ENCODE measurements at regions not wholly inside any gene's neighbourhood (a gene's known extent, or its start where the extent isn't known, plus 50 kb on each side); places are given as distances from the start of the nearest gene placed in this dataset.

DNA sequence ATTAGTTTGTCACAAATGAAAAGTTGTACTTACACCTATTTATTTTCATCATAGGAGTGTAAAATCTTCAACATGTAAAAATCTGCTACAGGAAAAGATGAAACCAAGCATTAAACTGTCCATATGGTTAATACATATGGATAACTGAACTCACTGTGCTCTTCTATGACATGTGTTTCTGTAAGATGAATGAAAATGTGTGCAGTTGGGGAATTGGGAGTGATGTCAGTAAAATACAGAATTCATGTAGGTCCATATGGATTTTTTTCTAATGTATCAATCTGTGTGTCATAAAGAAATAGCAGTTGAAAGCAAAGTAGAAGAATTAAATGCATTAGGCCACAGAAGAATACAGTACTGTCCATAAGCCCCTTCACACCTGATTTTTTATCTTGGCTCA lies 178.4 kb upstream of the COL3A1 start:
- H3K36me3 ChIP-seq (ENCODE audit: control insufficient read depth in 2 of 2, insufficient read depth in 1 of 2, low read length in 2 of 2): no peaks in the 10 kb centered on the region
- no peak overlapping the region for H3K27ac ChIP-seq (ENCODE audit: extremely low read depth, low read depth, low read length)
- ChIA-PET CTCF (interaction anchor here (0.6 kb wide), 1 partner anchor 8 kb away, joined by 3 read pairs; no protein-coding TSS in a partner anchor), POLR2A (no interaction called here)
- TF ChIP-seq, protein P1, sequence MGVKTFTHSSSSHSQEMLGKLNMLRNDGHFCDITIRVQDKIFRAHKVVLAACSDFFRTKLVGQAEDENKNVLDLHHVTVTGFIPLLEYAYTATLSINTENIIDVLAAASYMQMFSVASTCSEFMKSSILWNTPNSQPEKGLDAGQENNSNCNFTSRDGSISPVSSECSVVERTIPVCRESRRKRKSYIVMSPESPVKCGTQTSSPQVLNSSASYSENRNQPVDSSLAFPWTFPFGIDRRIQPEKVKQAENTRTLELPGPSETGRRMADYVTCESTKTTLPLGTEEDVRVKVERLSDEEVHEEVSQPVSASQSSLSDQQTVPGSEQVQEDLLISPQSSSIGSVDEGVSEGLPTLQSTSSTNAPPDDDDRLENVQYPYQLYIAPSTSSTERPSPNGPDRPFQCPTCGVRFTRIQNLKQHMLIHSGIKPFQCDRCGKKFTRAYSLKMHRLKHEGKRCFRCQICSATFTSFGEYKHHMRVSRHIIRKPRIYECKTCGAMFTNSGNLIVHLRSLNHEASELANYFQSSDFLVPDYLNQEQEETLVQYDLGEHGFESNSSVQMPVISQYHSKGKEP (tag by site-specific recombination; IDR thresholded peaks at IDR 0.05): no peak
- TF ChIP-seq, protein P2, sequence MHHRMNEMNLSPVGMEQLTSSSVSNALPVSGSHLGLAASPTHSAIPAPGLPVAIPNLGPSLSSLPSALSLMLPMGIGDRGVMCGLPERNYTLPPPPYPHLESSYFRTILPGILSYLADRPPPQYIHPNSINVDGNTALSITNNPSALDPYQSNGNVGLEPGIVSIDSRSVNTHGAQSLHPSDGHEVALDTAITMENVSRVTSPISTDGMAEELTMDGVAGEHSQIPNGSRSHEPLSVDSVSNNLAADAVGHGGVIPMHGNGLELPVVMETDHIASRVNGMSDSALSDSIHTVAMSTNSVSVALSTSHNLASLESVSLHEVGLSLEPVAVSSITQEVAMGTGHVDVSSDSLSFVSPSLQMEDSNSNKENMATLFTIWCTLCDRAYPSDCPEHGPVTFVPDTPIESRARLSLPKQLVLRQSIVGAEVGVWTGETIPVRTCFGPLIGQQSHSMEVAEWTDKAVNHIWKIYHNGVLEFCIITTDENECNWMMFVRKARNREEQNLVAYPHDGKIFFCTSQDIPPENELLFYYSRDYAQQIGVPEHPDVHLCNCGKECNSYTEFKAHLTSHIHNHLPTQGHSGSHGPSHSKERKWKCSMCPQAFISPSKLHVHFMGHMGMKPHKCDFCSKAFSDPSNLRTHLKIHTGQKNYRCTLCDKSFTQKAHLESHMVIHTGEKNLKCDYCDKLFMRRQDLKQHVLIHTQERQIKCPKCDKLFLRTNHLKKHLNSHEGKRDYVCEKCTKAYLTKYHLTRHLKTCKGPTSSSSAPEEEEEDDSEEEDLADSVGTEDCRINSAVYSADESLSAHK (tag by site-specific recombination; IDR thresholded peaks at IDR 0.05): no peak
- no peak for TF ChIP-seq ZNF202 (tag by site-specific recombination; IDR thresholded peaks at IDR 0.05; ENCODE audit: borderline replicate concordance)
- TF ChIP-seq, protein P3, sequence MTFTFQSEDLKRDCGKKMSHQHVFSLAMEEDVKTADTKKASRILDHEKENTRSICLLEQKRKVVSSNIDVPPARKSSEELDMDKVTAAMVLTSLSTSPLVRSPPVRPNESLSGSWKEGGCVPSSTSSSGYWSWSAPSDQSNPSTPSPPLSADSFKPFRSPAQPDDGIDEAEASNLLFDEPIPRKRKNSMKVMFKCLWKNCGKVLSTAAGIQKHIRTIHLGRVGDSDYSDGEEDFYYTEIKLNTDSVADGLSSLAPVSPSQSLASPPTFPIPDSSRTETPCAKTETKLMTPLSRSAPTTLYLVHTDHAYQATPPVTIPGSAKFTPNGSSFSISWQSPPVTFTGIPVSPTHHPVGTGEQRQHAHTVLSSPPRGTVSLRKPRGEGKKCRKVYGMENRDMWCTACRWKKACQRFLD (tag by site-specific recombination; IDR thresholded peaks at IDR 0.05): no peak
- no peak for TF ChIP-seq ZBTB48 (tag by site-specific recombination; IDR thresholded peaks at IDR 0.05)
- no peak for TF ChIP-seq ZNF391 (tag by site-specific recombination; IDR thresholded peaks at IDR 0.05; ENCODE audit: borderline replicate concordance, low read depth)
- TF ChIP-seq ZNF146 (tag by site-specific recombination; IDR thresholded peaks at IDR 0.05): no peak
- TF ChIP-seq ZXDB (tag by site-specific recombination; IDR thresholded peaks at IDR 0.05): no peak
- no peak for TF ChIP-seq ZNF184 (tag by site-specific recombination; IDR thresholded peaks at IDR 0.05)
- TF ChIP-seq, protein P4, sequence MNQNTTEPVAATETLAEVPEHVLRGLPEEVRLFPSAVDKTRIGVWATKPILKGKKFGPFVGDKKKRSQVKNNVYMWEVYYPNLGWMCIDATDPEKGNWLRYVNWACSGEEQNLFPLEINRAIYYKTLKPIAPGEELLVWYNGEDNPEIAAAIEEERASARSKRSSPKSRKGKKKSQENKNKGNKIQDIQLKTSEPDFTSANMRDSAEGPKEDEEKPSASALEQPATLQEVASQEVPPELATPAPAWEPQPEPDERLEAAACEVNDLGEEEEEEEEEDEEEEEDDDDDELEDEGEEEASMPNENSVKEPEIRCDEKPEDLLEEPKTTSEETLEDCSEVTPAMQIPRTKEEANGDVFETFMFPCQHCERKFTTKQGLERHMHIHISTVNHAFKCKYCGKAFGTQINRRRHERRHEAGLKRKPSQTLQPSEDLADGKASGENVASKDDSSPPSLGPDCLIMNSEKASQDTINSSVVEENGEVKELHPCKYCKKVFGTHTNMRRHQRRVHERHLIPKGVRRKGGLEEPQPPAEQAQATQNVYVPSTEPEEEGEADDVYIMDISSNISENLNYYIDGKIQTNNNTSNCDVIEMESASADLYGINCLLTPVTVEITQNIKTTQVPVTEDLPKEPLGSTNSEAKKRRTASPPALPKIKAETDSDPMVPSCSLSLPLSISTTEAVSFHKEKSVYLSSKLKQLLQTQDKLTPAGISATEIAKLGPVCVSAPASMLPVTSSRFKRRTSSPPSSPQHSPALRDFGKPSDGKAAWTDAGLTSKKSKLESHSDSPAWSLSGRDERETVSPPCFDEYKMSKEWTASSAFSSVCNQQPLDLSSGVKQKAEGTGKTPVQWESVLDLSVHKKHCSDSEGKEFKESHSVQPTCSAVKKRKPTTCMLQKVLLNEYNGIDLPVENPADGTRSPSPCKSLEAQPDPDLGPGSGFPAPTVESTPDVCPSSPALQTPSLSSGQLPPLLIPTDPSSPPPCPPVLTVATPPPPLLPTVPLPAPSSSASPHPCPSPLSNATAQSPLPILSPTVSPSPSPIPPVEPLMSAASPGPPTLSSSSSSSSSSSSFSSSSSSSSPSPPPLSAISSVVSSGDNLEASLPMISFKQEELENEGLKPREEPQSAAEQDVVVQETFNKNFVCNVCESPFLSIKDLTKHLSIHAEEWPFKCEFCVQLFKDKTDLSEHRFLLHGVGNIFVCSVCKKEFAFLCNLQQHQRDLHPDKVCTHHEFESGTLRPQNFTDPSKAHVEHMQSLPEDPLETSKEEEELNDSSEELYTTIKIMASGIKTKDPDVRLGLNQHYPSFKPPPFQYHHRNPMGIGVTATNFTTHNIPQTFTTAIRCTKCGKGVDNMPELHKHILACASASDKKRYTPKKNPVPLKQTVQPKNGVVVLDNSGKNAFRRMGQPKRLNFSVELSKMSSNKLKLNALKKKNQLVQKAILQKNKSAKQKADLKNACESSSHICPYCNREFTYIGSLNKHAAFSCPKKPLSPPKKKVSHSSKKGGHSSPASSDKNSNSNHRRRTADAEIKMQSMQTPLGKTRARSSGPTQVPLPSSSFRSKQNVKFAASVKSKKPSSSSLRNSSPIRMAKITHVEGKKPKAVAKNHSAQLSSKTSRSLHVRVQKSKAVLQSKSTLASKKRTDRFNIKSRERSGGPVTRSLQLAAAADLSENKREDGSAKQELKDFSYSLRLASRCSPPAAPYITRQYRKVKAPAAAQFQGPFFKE (tag by site-specific recombination; IDR thresholded peaks at IDR 0.05; ENCODE audit: borderline replicate concordance): no peak
- no peak for TF ChIP-seq ZNF660 (tag by site-specific recombination; IDR thresholded peaks at IDR 0.05)
- TF ChIP-seq, protein P5, sequence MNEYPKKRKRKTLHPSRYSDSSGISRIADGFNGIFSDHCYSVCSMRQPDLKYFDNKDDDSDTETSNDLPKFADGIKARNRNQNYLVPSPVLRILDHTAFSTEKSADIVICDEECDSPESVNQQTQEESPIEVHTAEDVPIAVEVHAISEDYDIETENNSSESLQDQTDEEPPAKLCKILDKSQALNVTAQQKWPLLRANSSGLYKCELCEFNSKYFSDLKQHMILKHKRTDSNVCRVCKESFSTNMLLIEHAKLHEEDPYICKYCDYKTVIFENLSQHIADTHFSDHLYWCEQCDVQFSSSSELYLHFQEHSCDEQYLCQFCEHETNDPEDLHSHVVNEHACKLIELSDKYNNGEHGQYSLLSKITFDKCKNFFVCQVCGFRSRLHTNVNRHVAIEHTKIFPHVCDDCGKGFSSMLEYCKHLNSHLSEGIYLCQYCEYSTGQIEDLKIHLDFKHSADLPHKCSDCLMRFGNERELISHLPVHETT (tag by site-specific recombination; IDR thresholded peaks at IDR 0.05): no peak
- no peak for TF ChIP-seq SETDB1 (IDR thresholded peaks at IDR 0.05; ENCODE audit: insufficient read length, low read length)
- TF ChIP-seq ZNF239 (tag by site-specific recombination; IDR thresholded peaks at IDR 0.05): no peak
- TF ChIP-seq, protein P6, sequence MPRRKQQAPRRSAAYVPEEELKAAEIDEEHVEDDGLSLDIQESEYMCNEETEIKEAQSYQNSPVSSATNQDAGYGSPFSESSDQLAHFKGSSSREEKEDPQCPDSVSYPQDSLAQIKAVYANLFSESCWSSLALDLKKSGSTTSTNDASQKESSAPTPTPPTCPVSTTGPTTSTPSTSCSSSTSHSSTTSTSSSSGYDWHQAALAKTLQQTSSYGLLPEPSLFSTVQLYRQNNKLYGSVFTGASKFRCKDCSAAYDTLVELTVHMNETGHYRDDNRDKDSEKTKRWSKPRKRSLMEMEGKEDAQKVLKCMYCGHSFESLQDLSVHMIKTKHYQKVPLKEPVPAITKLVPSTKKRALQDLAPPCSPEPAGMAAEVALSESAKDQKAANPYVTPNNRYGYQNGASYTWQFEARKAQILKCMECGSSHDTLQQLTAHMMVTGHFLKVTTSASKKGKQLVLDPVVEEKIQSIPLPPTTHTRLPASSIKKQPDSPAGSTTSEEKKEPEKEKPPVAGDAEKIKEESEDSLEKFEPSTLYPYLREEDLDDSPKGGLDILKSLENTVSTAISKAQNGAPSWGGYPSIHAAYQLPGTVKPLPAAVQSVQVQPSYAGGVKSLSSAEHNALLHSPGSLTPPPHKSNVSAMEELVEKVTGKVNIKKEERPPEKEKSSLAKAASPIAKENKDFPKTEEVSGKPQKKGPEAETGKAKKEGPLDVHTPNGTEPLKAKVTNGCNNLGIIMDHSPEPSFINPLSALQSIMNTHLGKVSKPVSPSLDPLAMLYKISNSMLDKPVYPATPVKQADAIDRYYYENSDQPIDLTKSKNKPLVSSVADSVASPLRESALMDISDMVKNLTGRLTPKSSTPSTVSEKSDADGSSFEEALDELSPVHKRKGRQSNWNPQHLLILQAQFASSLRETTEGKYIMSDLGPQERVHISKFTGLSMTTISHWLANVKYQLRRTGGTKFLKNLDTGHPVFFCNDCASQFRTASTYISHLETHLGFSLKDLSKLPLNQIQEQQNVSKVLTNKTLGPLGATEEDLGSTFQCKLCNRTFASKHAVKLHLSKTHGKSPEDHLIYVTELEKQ (tag by site-specific recombination; IDR thresholded peaks at IDR 0.05; ENCODE audit: borderline replicate concordance): no peak
- no peak for TF ChIP-seq ZNF132 (tag by site-specific recombination; IDR thresholded peaks at IDR 0.05; ENCODE audit: borderline replicate concordance)
- TF ChIP-seq, protein P7, sequence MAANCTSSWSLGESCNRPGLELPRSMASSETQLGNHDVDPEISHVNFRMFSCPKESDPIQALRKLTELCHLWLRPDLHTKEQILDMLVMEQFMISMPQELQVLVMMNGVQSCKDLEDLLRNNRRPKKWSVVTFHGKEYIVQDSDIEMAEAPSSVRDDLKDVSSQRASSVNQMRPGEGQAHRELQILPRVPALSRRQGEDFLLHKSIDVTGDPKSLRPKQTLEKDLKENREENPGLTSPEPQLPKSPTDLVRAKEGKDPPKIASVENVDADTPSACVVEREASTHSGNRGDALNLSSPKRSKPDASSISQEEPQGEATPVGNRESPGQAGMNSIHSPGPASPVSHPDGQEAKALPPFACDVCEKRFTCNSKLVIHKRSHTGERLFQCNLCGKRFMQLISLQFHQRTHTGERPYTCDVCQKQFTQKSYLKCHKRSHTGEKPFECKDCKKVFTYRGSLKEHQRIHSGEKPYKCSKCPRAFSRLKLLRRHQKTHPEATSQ (tag by site-specific recombination; IDR thresholded peaks at IDR 0.05): no peak
- H3K4me3 ChIP-seq (ENCODE audit: low read depth, low read length): no peak overlapping the region
- no peaks in the 10 kb centered on the region for H3K9me3 ChIP-seq (ENCODE audit: control insufficient read depth, insufficient read depth, low read depth, low read length)
- no peaks in the 10 kb centered on the region for H3K4me1 ChIP-seq (ENCODE audit: control insufficient read depth, insufficient read depth, low read length)
